DND-41 (cell line): ENCODE measurements at regions not wholly inside any gene's neighbourhood (a gene's known extent, or its start where the extent isn't known, plus 50 kb on each side); places are given as distances from the start of the nearest gene placed in this dataset.

Experiments used
- ATAC-seq: fragments of 200-7000 bp; cut with Tn5 transposase; 3 replicates; pipeline ENCODE4 v1.9.1; 2021; ENCODE audit warnings: low read depth; ENCODE audit not compliant: insufficient read depth
- DNase-seq: peaks from one replicate; pipeline ENCODE4 v3.0.0-alpha.2; 2020
- H2AFZ ChIP-seq: 2 replicates; pipeline ENCODE4 v1.6.0; 2012; ENCODE audit warnings: low read depth, low read length
- H3K27ac ChIP-seq: 2 replicates; pipeline ENCODE4 v1.5.1; 2012; ENCODE audit warnings: low read length, inconsistent platforms
- H3K27me3 ChIP-seq: fragments of 200-600 bp; sonication (generic); 2 replicates; pipeline ENCODE4 v1.6.0; 2012; ENCODE audit warnings: low read length, mild to moderate bottlenecking, inconsistent platforms; ENCODE audit not compliant: insufficient read depth, poor library complexity
- H3K36me3 ChIP-seq: 2 replicates; pipeline ENCODE4 v1.5.1; 2012; ENCODE audit warnings: low read length, inconsistent platforms; ENCODE audit not compliant: insufficient read depth
- H3K4me1 ChIP-seq: 2 replicates; pipeline ENCODE4 v1.5.1; 2012; ENCODE audit warnings: mild to moderate bottlenecking, low read length; ENCODE audit not compliant: insufficient read depth
- H3K4me2 ChIP-seq: 2 replicates; pipeline ENCODE4 v1.6.0; 2012; ENCODE audit warnings: mild to moderate bottlenecking, moderate library complexity, low read length, inconsistent platforms; ENCODE audit not compliant: insufficient read depth
- H3K4me3 ChIP-seq, 2 experiments: fragments of 200-600 bp in 1 of 2; shearing (Covaris generic) in 1 of 2; 2 replicates each; pipeline ENCODE4 v1.5.1; 2012 to 2016; ENCODE audit warnings: inconsistent platforms in 2 of 2, low read length in 2 of 2, mild to moderate bottlenecking in 2 of 2, low read depth in 1 of 2, moderate library complexity in 1 of 2
- H3K79me2 ChIP-seq: 2 replicates; pipeline ENCODE4 v1.6.0; 2012; ENCODE audit warnings: low read length, inconsistent platforms; ENCODE audit not compliant: insufficient read depth
- H3K9ac ChIP-seq: 2 replicates; pipeline ENCODE4 v1.6.0; 2012; ENCODE audit warnings: low read depth, mild to moderate bottlenecking, inconsistent platforms, low read length, moderate library complexity
- H3K9me3 ChIP-seq: 2 replicates; pipeline ENCODE4 v1.5.1; 2012; ENCODE audit warnings: low read length, moderate library complexity, mild to moderate bottlenecking, inconsistent platforms; ENCODE audit not compliant: insufficient read depth, severe bottlenecking
- H4K20me1 ChIP-seq: 2 replicates; pipeline ENCODE4 v1.6.0; 2012; ENCODE audit warnings: low read length; ENCODE audit not compliant: insufficient read depth
- EZH2 ChIP-seq: IDR thresholded peaks from 3 replicates; pipeline ENCODE4 v1.6.1; 2012; ENCODE audit warnings: borderline replicate concordance, low read depth, mild to moderate bottlenecking, moderate library complexity, low read length, inconsistent platforms; ENCODE audit not compliant: severe bottlenecking
- TF ChIP-seq, protein P1 (sequence below): IDR thresholded peaks from 2 replicates; pipeline ENCODE4 v1.5.1; 2012; ENCODE audit warnings: borderline replicate concordance, low read length, moderate library complexity, mild to moderate bottlenecking; ENCODE audit not compliant: poor library complexity, severe bottlenecking; ENCODE audit errors: extremely low read depth

GRCh38 chr22:46051646-46052045 is 74.7 kb upstream of the WNT7B start:
- H3K36me3 ChIP-seq, result no peaks in the 10 kb centered on the region; the same call in 1 of the 2 replicates
- H3K27ac ChIP-seq, result no peak overlapping the region
- no peak overlapping the region for H3K4me3 ChIP-seq
- no peak for DNase-seq
- H4K20me1 ChIP-seq, result no peaks in the 10 kb centered on the region
- ATAC-seq, result no peak
- H3K79me2 ChIP-seq, result peaks cover 46% of the 10 kb centered on the region
- peaks cover 38% of the 10 kb centered on the region for H3K4me1 ChIP-seq
- H3K9me3 ChIP-seq, result no peaks in the 10 kb centered on the region
- no peak overlapping the region for H3K9ac ChIP-seq
- H2AFZ ChIP-seq, result no peak overlapping the region
- H3K27me3 ChIP-seq, result no peaks in the 10 kb centered on the region
- TF ChIP-seq, protein P1, sequence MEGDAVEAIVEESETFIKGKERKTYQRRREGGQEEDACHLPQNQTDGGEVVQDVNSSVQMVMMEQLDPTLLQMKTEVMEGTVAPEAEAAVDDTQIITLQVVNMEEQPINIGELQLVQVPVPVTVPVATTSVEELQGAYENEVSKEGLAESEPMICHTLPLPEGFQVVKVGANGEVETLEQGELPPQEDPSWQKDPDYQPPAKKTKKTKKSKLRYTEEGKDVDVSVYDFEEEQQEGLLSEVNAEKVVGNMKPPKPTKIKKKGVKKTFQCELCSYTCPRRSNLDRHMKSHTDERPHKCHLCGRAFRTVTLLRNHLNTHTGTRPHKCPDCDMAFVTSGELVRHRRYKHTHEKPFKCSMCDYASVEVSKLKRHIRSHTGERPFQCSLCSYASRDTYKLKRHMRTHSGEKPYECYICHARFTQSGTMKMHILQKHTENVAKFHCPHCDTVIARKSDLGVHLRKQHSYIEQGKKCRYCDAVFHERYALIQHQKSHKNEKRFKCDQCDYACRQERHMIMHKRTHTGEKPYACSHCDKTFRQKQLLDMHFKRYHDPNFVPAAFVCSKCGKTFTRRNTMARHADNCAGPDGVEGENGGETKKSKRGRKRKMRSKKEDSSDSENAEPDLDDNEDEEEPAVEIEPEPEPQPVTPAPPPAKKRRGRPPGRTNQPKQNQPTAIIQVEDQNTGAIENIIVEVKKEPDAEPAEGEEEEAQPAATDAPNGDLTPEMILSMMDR, result no peak
- TF ChIP-seq EZH2, result no peak
- no peak overlapping the region for H3K4me2 ChIP-seq

DNA sequence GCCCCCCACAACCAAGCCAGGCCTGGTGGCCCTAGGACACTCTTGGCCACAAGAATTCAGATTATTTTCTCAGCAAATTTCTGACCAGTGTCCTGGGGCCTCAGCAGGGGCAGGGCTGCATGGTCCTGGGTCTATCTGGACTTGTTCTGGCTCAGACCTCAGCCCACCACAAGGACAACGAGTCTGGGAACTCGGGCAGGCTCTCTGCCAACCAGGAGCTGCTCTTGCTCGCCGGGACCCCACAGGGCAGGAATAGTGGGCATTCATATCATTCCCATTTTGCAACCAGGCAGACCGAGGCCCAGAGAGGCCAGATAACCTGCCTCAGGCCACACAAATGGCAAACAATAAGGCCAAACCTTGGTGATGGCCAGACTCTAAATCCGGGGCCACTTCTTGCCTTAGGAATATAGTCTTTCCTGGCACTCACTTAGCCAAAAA is 75.4 kb upstream of the WNT7B start:
- ATAC-seq (no peak), DNase-seq (no peak)
- H3K9ac ChIP-seq, result peak overlapping the region; percentile 95
- H3K4me2 ChIP-seq, result peak overlapping the region; percentile 82
- peaks cover 45% of the 10 kb centered on the region for H3K4me1 ChIP-seq
- peak overlapping the region; percentile 77 for H2AFZ ChIP-seq
- H3K4me3 ChIP-seq, result peak overlapping the region in 1 of 2 experiments; percentile 68; a peak in 2 of 4 replicates
- H3K79me2 ChIP-seq, result peaks cover 53% of the 10 kb centered on the region
- H4K20me1 ChIP-seq, result no peaks in the 10 kb centered on the region
- TF ChIP-seq, protein P1, result no peak
- TF ChIP-seq EZH2, result no peak
- H3K36me3 ChIP-seq, result no peaks in the 10 kb centered on the region; the same call in 1 of the 2 replicates
- H3K9me3 ChIP-seq, result no peaks in the 10 kb centered on the region
- peak overlapping the region; percentile 87 for H3K27ac ChIP-seq
- H3K27me3 ChIP-seq, result no peaks in the 10 kb centered on the region

- Histone ChIP-seq H2AFZ (peak overlapping the region; percentile 77), H4K20me1 (no peaks in the 10 kb centered on the region), H3K9ac (peak overlapping the region; percentile 95), H3K4me3 (peak overlapping the region; percentile 68 to 84), H3K79me2 (peaks cover 60% of the 10 kb centered on the region), H3K36me3 (no peaks in the 10 kb centered on the region; the same call in 1 of the 2 replicates), H3K27ac (peak overlapping the region; percentile 87), H3K4me2 (peak overlapping the region; percentile 82), H3K9me3 (no peaks in the 10 kb centered on the region), H3K4me1 (peaks cover 52% of the 10 kb centered on the region), H3K27me3 (no peaks in the 10 kb centered on the region)
- ATAC-seq (no peak), DNase-seq (peak; percentile 32)
- TF ChIP-seq, protein P1, result peak; percentile 48
- no peak for TF ChIP-seq EZH2
Observed at GRCh38 chr22:46052801-46053562, 76.0 kb upstream of the WNT7B start.
